CD14-positive monocyte (primary cell): ENCODE measurements at regions not wholly inside any gene's neighbourhood (a gene's known extent, or its start where the extent isn't known, plus 50 kb on each side); places are given as distances from the start of the nearest gene placed in this dataset.

ENCODE experiments used
- DNase-seq, 3 donors: peaks; one replicate each; pipeline ENCODE4 v3.0.0-alpha.2; 2011 to 2022
- H2AFZ ChIP-seq: 2 replicates; pipeline ENCODE4 v1.6.0; 2012; ENCODE audit warnings: mild to moderate bottlenecking, low read depth, low read length, inconsistent platforms; ENCODE audit not compliant: insufficient read depth, poor library complexity, severe bottlenecking
- H3K27ac ChIP-seq, 2 donors: 1 replicate in 1 of 2; 2 replicates in 1 of 2; pipeline ENCODE4 v1.5.1; 2012 to 2013; ENCODE audit warnings: low read length in 2 of 2, control low read depth in 1 of 2, inconsistent platforms in 1 of 2, low read depth in 1 of 2, mild to moderate bottlenecking in 1 of 2
- H3K27me3 ChIP-seq, 2 donors: one replicate each; pipeline versions ENCODE4 v1.6.0 to v1.6.1; 2011 to 2013; ENCODE audit warnings: low read length in 2 of 2; ENCODE audit not compliant: control insufficient read depth in 2 of 2, insufficient read depth in 2 of 2
- H3K36me3 ChIP-seq, 2 donors: replicated peaks in 1 of 2; 1 replicate in 1 of 2; 2 replicates in 1 of 2; pipeline versions ENCODE4 v1.5.1 to v1.6.1; 2012 to 2013; ENCODE audit warnings: low read length in 2 of 2, control low read depth in 1 of 2, inconsistent platforms in 1 of 2, mild to moderate bottlenecking in 1 of 2; ENCODE audit not compliant: insufficient read depth in 2 of 2, control insufficient read depth in 1 of 2
- H3K4me1 ChIP-seq, 2 donors: 1 replicate in 1 of 2; 2 replicates in 1 of 2; pipeline versions ENCODE4 v1.5.1 to v1.6.1; 2012 to 2013; ENCODE audit warnings: low read length in 2 of 2, control low read depth in 1 of 2, inconsistent platforms in 1 of 2, mild to moderate bottlenecking in 1 of 2, moderate library complexity in 1 of 2; ENCODE audit not compliant: insufficient read depth in 2 of 2, control insufficient read depth in 1 of 2
- H3K4me2 ChIP-seq: replicated peaks from 2 replicates; pipeline ENCODE3; 2012; ENCODE audit warnings: low read length, moderate library complexity, mild to moderate bottlenecking; ENCODE audit not compliant: poor library complexity, severe bottlenecking; ENCODE audit errors: extremely low read depth
- H3K4me3 ChIP-seq, 3 experiments: fragments of 200-600 bp in 1 of 3; sonication (generic) in 1 of 3; replicated peaks in 1 of 3; 1 replicate in 2 of 3; 2 replicates in 1 of 3; pipeline ENCODE4 v1.5.1; 2011 to 2013; ENCODE audit warnings: low read length in 3 of 3, mild to moderate bottlenecking in 3 of 3, control low read depth in 2 of 3, low read depth in 2 of 3, inconsistent platforms in 1 of 3, moderate library complexity in 1 of 3
- H3K79me2 ChIP-seq: 2 replicates; pipeline ENCODE4 v1.6.0; 2012; ENCODE audit warnings: mild to moderate bottlenecking, control low read depth, inconsistent platforms, low read length, moderate library complexity; ENCODE audit not compliant: insufficient read depth
- H3K9ac ChIP-seq: 2 replicates; pipeline ENCODE4 v1.6.0; 2017; ENCODE audit warnings: low read length, mild to moderate bottlenecking; ENCODE audit not compliant: insufficient read depth, poor library complexity, severe bottlenecking
- H3K9me3 ChIP-seq, 2 donors: replicated peaks in 1 of 2; 1 replicate in 1 of 2; 2 replicates in 1 of 2; pipeline versions ENCODE4 v1.5.1 to v1.6.1; 2012 to 2013; ENCODE audit warnings: low read length in 2 of 2, control low read depth in 1 of 2; ENCODE audit not compliant: control insufficient read depth in 1 of 2, insufficient read depth in 1 of 2
- H4K20me1 ChIP-seq: 2 replicates; pipeline ENCODE4 v1.6.0; 2012; ENCODE audit warnings: mild to moderate bottlenecking, low read length, control low read depth, moderate library complexity; ENCODE audit not compliant: insufficient read depth
- H3K27ac Mint-ChIP-seq, 7 donors: one replicate each; pipeline ENCODE4 v1.8.0; 2020; ENCODE audit warnings: mild to moderate bottlenecking in 7 of 7, mixed read lengths in 7 of 7, moderate library complexity in 6 of 7, inconsistent platforms in 2 of 7
- H3K27me3 Mint-ChIP-seq, 3 donors: one replicate each; pipeline ENCODE4 v1.8.0; 2021 to 2022; ENCODE audit warnings: low read depth in 3 of 3, mild to moderate bottlenecking in 3 of 3, mixed read lengths in 3 of 3, moderate library complexity in 3 of 3, inconsistent platforms in 1 of 3
- H3K36me3 Mint-ChIP-seq, 2 donors: one replicate each; pipeline ENCODE4 v1.8.0; 2020; ENCODE audit warnings: mixed read lengths in 2 of 2, inconsistent platforms in 1 of 2, mild to moderate bottlenecking in 1 of 2
- H3K4me1 Mint-ChIP-seq: one replicate; pipeline ENCODE4 v1.8.0; 2020; ENCODE audit warnings: mild to moderate bottlenecking, mixed read lengths
- H3K4me3 Mint-ChIP-seq, 2 donors: one replicate each; pipeline ENCODE4 v1.8.0; 2020; ENCODE audit warnings: mild to moderate bottlenecking in 2 of 2, mixed read lengths in 2 of 2, moderate library complexity in 1 of 2
- H3K9me3 Mint-ChIP-seq, 7 donors: one replicate each; pipeline ENCODE4 v1.8.0; 2020 to 2022; ENCODE audit warnings: mixed read lengths in 7 of 7, mild to moderate bottlenecking in 6 of 7, moderate library complexity in 6 of 7, inconsistent platforms in 2 of 7
- CTCF ChIP-seq: fragments of 200-600 bp; IDR thresholded peaks from one replicate; pipeline ENCODE4 v1.8.0; 2022; ENCODE audit warnings: antibody characterized with exemption, mild to moderate bottlenecking
- WGBS: methylation state at CpG from one replicate; pipeline ENCODE4 v1.1.5; 2013; ENCODE audit warnings: missing lambda C conversion rate; ENCODE audit not compliant: insufficient coverage; 5-methylcytosine and 5-hydroxymethylcytosine counted together
- intact Hi-C, 2 donors: fragments of 100-400 bp; cut with micrococcal nuclease; formaldehyde crosslinking; loops; one replicate each; pipeline versions ENCODE4 v1.15.0 to v1.15.1; 2023

- no peak overlapping the region for H3K4me3 ChIP-seq
- Mint-ChIP-seq H3K27ac (no peak overlapping the region), H3K4me3 (no peak overlapping the region), H3K4me1 (no peaks in the 10 kb centered on the region), H3K9me3 (no peaks in the 10 kb centered on the region), H3K36me3 (no peaks in the 10 kb centered on the region), H3K27me3 (no peaks in the 10 kb centered on the region)
- H2AFZ ChIP-seq = no peak overlapping the region
- no peaks in the 10 kb centered on the region for H4K20me1 ChIP-seq
- no peak overlapping the region for H3K27ac ChIP-seq
- WGBS = no CpG with 5 or more reads among the region's 4 CpGs
- H3K4me1 ChIP-seq = no peaks in the 10 kb centered on the region
- H3K36me3 ChIP-seq = no peaks in the 10 kb centered on the region
- intact Hi-C loops = no loop called here
- no peaks in the 10 kb centered on the region for H3K79me2 ChIP-seq
- no peaks in the 10 kb centered on the region for H3K27me3 ChIP-seq
- TF ChIP-seq CTCF = no peak
- H3K9ac ChIP-seq = no peak overlapping the region
- H3K4me2 ChIP-seq = no peak overlapping the region
- DNase-seq = no peak
- H3K9me3 ChIP-seq = no peaks in the 10 kb centered on the region
Observed at GRCh38 chr13:62544928-62545327, 1129.3 kb upstream of the PCDH20 start.

- Histone ChIP-seq H3K9ac (no peak overlapping the region), H3K4me1 (no peaks in the 10 kb centered on the region), H2AFZ (no peak overlapping the region), H3K36me3 (no peaks in the 10 kb centered on the region), H3K79me2 (no peaks in the 10 kb centered on the region), H3K4me3 (no peak overlapping the region), H3K27ac (no peak overlapping the region), H4K20me1 (no peaks in the 10 kb centered on the region), H3K9me3 (no peaks in the 10 kb centered on the region), H3K27me3 (no peaks in the 10 kb centered on the region), H3K4me2 (no peak overlapping the region)
- no peak for DNase-seq
- WGBS = 100% methylated on average over 1 of the region's 1 CpG
- Mint-ChIP-seq H3K4me1 (no peaks in the 10 kb centered on the region), H3K36me3 (no peaks in the 10 kb centered on the region), H3K4me3 (no peak overlapping the region), H3K27ac (no peak overlapping the region), H3K9me3 (peaks cover 0 to 2% (median 0%) of the 10 kb centered on the region in 7 donors), H3K27me3 (no peaks in the 10 kb centered on the region)
- no peak for TF ChIP-seq CTCF
- intact Hi-C loops = no loop called here
Observed at GRCh38 chr13:62537593-62537992, 1121.9 kb upstream of the PCDH20 start.
